ENCODE measurements at regions not wholly inside any gene's neighbourhood (a gene's known extent, or its start where the extent isn't known, plus 50 kb on each side); places are given as distances from the start of the nearest gene placed in this dataset.
A peak's percentile ranks its signal among the peaks of the same experiment; 100 is the strongest.
"Not testable (repeated sequence)": the region's sequence is repeated elsewhere in the genome, so short reads cannot be mapped to it uniquely, and the experiment has no call there.

DNA sequence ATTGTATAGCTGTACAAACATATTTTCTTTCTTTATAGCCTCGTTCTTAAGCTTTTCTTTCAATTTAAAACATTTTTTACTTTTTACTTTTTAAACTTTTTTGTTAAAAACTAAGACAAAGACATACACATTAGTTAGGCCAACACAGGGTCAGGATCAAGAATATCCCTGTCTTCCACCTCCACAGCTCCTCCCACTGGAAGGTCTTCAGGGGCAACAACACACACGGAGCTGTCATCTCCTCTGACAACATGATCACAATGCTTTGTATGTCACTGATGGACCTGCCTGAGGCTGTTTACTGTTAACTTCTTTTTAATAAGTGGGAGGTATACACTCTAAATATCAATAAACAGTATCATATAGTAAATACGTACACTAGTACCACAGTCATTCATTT lies 191.3 kb downstream of the SYT10 start:
- H3K4me1 Mint-ChIP-seq: no peaks in the 10 kb centered on the region
- H3K4me3 Mint-ChIP-seq: no peak overlapping the region
- H3K36me3 Mint-ChIP-seq: no peaks in the 10 kb centered on the region
- H3K27me3 Mint-ChIP-seq: no peaks in the 10 kb centered on the region
- no peak overlapping the region for H3K27ac Mint-ChIP-seq
- H3K9me3 Mint-ChIP-seq: peaks cover 0 to 9% (median 2%) of the 10 kb centered on the region in 3 donors

DNA sequence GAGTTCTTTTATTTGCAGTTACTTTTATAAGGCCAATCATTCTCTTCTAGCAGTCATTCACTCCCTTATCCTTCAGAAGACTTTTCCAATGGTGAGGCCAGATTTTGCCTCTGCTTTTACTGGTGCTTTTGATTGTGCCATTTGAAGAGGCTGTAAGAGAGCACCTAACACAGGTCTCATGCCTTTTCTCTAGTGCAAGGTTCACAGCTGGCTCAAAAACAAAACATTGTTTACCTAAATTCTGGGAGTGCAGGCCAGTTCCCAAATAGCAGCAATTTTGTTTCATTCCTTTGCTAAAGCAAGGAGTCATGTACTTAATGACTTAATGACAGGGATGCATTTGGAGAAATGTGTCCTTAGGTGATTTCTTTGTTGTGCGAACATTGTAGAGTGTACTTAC lies 192.0 kb downstream of the SYT10 start:
- no peak overlapping the region for H3K27ac Mint-ChIP-seq
- no peaks in the 10 kb centered on the region for H3K27me3 Mint-ChIP-seq
- H3K36me3 Mint-ChIP-seq: no peaks in the 10 kb centered on the region
- peaks cover 0 to 9% (median 2%) of the 10 kb centered on the region in 3 donors for H3K9me3 Mint-ChIP-seq
- H3K4me1 Mint-ChIP-seq: no peaks in the 10 kb centered on the region
- no peak overlapping the region for H3K4me3 Mint-ChIP-seq

DNA sequence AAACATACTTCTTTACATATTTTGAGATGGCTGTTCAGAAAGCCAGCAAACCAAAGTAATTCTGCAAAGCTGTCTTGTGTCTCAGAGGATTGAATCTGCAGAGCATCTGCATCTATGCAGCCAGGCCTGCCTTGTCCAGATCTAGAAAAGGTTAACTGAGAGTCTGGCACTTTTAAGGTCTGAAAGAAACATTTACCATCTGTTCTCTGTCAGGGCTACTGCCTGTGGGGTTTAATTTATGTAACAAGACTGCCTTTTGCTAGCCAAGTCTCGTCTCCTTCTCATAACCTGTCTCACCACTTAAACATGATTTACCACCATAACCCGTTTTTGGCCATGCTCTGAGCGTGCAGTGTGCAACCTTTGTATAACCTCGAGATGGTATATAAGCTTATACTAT lies 194.2 kb downstream of the SYT10 start:
- Mint-ChIP-seq H3K27me3 (no peaks in the 10 kb centered on the region), H3K4me1 (no peaks in the 10 kb centered on the region), H3K27ac (no peak overlapping the region), H3K36me3 (no peaks in the 10 kb centered on the region), H3K4me3 (no peak overlapping the region), H3K9me3 (peaks cover 0 to 19% (median 2%) of the 10 kb centered on the region in 3 donors)

DNA sequence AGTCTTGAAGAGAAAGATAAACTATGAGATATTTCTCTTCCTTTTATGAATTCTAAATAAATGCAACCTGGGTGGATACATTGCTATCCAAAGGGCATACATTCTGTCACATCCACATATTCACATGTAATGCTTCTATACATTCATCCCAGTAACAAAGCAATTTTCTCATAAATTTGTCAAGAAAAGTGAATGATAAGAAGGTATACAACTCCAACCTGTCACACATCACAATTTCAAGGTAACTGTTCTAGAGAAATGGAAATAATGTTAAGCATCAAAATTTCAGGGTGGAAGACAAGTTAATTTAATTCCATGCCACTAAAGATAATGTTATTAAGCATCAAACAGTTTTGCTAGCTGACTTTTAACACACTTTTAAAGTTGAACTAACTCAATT lies 212.9 kb downstream of the SYT10 start:
- H3K27ac Mint-ChIP-seq: no peak overlapping the region
- no peaks in the 10 kb centered on the region for H3K27me3 Mint-ChIP-seq
- no peak overlapping the region for H3K4me3 Mint-ChIP-seq
- no peaks in the 10 kb centered on the region for H3K4me1 Mint-ChIP-seq
- peaks cover 0 to 7% (median 2%) of the 10 kb centered on the region in 3 donors for H3K9me3 Mint-ChIP-seq
- no peaks in the 10 kb centered on the region for H3K36me3 Mint-ChIP-seq

DNA sequence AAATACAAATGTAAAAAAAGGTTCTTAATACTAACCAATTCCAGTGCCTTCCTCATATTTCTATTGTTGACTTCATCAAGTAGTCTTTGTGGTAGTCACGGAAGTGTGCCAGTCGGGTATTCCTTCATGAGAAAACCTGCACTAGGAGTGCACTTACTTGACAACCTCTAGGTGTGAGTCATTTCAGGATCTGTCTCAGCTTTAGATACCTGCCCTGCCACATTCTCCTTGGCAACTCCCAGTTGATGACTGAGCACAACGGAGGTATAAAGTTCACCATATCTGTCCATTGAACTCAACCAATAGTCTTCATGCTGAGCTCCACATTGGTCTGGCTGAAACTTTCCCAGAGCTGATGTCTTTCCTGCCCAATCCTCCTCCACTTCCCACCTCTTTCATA lies 215.7 kb downstream of the SYT10 start:
- H3K27ac Mint-ChIP-seq: no peak overlapping the region

DNA sequence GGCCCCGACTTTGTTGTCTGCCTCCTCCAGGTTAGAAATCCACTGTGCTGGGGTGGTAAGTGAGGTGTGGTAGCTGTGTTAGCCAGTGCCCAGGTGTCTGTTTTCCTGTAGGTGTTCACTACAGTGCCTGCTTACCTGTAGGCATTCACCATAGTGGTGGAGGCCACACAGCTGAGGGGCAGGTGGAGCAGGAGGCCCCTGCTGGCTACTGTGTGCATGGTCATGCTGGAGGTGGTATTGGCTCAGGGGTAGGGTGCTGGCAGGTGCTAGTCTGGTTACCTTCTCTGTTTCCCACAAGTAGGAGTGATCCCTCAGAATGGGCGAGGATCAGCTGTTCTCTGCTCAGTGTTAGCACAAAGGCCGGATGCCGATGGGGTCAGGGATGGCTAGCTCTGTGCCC lies 217.3 kb downstream of the SYT10 start:
- Mint-ChIP-seq H3K27ac (no peak overlapping the region), H3K9me3 (peaks cover 5 to 28% (median 6%) of the 10 kb centered on the region in 3 donors), H3K36me3 (no peaks in the 10 kb centered on the region), H3K27me3 (no peaks in the 10 kb centered on the region), H3K4me1 (no peaks in the 10 kb centered on the region), H3K4me3 (no peak overlapping the region)

More for the DNA sequence above, 215.7 kb downstream of the SYT10 start:
- H3K4me1 Mint-ChIP-seq: no peaks in the 10 kb centered on the region
- no peaks in the 10 kb centered on the region for H3K27me3 Mint-ChIP-seq
- H3K9me3 Mint-ChIP-seq: peaks cover 2 to 16% (median 5%) of the 10 kb centered on the region in 3 donors
- no peak overlapping the region for H3K4me3 Mint-ChIP-seq
- no peaks in the 10 kb centered on the region for H3K36me3 Mint-ChIP-seq

DNA sequence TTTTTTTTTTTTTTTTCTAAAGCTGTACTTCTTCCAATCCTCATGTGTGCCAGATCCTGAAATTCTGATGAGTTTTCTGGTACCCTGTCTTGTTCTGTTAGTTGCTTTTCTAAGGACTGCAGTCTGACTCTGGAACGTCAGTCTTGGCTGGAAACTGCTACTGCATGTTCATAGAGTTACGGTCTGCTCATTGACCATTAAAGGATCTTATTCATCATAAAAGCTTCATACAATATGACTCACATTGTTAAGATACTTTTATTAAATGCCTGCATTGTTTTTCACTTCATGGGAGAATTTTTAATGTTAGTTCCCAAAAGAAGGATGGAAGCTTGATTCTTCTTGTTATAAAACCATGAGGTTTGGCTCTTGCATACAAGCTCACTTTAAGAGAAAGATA lies 233.6 kb downstream of the SYT10 start:
- Mint-ChIP-seq H3K27me3 (no peaks in the 10 kb centered on the region), H3K4me3 (no peak overlapping the region), H3K27ac (no peak overlapping the region), H3K4me1 (no peaks in the 10 kb centered on the region), H3K9me3 (peaks cover under 1 to 4% (median 2%) of the 10 kb centered on the region in 3 donors), H3K36me3 (no peaks in the 10 kb centered on the region)

DNA sequence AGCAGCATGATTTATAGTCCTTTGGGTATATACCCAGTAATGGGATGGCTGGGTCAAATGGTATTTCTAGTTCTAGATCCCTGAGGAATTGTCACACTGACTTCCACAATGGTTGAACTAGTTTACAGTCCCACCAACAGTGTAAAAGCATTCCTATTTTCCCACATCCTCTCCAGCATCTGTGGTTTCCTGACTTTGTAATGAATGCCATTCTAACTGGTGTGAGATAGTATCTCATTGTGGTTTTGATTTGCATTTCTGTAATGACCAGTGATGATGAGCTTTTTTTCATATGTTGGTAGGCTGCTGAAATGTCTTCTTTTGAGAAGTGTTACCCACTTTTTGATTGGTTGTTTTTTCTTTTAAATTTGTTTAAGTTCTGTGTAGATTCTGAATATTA lies 245.2 kb downstream of the SYT10 start:
- H3K27ac Mint-ChIP-seq, H3K36me3 Mint-ChIP-seq, H3K27me3 Mint-ChIP-seq, H3K9me3 Mint-ChIP-seq, H3K4me1 Mint-ChIP-seq, H3K4me3 Mint-ChIP-seq: not testable (repeated sequence)

DNA sequence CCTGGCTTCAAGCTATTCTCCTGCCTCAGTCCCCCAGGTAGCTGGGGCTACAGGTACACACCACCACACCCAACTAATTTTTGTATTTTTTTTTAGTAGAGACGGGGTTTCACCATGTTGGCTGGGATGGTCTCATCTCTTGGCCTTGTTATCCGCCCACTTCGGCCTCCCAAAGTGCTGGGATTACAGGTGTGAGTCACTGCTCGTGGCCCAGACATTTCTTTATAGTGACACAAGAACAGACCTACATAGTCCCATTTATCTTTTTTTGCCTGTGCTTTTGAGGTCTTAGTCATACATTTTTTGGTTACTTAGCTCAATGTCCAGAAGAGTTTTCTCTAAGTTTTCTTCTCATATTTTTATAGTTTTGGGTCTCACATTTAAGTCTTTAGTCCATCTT lies 247.4 kb downstream of the SYT10 start:
- no peaks in the 10 kb centered on the region for H3K36me3 Mint-ChIP-seq
- peaks cover 4 to 7% (median 7%) of the 10 kb centered on the region in 3 donors for H3K9me3 Mint-ChIP-seq
- H3K4me3 Mint-ChIP-seq: no peak overlapping the region
- no peaks in the 10 kb centered on the region for H3K4me1 Mint-ChIP-seq
- H3K27me3 Mint-ChIP-seq: no peaks in the 10 kb centered on the region
- H3K27ac Mint-ChIP-seq: no peak overlapping the region

DNA sequence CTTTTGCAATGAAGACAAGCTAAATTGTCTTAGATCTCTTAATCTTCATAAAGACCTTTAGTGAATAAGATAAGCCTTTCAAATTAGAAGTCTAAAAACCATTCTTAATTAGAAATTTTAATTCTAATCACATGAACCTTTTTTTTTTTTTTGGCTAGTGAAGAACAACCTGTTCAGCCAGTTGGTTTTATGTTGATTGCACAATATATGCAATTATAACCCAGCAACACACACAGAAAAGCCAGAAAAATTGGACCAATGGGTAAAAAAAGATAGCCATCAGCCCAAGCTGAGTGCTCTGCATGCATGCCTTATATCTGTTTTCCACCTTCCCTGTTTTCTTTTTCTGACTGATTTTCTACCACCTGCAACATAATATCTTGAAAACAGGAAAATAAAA lies 252.2 kb downstream of the SYT10 start:
- no peaks in the 10 kb centered on the region for H3K36me3 Mint-ChIP-seq
- no peak overlapping the region for H3K4me3 Mint-ChIP-seq
- H3K4me1 Mint-ChIP-seq: no peaks in the 10 kb centered on the region
- no peak overlapping the region for H3K27ac Mint-ChIP-seq
- H3K9me3 Mint-ChIP-seq: peaks cover 3 to 11% (median 6%) of the 10 kb centered on the region in 3 donors
- H3K27me3 Mint-ChIP-seq: no peaks in the 10 kb centered on the region

DNA sequence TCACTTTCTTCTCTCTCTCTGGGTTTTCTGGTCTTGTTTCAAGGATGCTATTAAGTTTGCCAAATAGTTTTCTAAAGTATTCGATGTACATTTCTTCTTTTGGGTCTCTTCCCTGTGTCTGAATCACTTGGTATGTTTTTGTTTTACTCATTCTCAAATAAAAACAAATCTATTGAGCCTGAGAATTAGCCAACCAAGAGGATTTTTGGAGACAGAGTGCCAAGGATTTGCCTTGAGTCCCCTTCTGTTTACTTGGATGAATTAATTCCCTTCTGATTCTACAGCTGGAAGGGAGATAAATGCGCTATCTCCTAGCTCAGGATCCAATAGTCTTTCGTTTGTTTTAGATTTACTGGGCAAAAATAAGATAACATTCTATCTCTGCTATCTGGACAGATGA lies 255.5 kb downstream of the SYT10 start:
- Mint-ChIP-seq H3K36me3 (no peaks in the 10 kb centered on the region), H3K9me3 (peaks cover 3 to 9% (median 5%) of the 10 kb centered on the region in 3 donors), H3K27ac (no peak overlapping the region), H3K27me3 (no peaks in the 10 kb centered on the region), H3K4me1 (no peaks in the 10 kb centered on the region), H3K4me3 (no peak overlapping the region)

DNA sequence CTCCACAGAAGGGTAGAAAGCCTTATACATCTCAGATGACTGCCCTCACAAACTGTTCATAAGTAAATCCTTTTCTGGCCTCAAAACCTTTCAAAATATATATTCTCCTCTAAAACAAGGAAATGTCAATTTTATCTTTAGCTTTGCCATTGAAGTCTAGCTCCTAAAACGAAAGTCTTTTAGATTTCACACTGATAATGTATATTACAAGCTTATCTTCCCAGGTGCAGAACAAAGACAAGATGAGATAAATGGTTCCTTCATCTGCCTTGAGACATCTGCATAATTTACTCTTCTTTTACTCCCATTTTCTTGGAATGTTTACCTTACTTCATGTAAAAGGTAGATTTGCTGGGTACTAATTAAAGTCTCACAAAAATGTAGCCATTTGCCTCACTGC lies 257.1 kb downstream of the SYT10 start:
- Mint-ChIP-seq H3K9me3 (peaks cover 3 to 9% (median 5%) of the 10 kb centered on the region in 3 donors), H3K4me1 (no peaks in the 10 kb centered on the region), H3K36me3 (no peaks in the 10 kb centered on the region), H3K27ac (peak overlapping the region in 1 of 3 donors; percentile 33), H3K4me3 (no peak overlapping the region), H3K27me3 (no peaks in the 10 kb centered on the region)

DNA sequence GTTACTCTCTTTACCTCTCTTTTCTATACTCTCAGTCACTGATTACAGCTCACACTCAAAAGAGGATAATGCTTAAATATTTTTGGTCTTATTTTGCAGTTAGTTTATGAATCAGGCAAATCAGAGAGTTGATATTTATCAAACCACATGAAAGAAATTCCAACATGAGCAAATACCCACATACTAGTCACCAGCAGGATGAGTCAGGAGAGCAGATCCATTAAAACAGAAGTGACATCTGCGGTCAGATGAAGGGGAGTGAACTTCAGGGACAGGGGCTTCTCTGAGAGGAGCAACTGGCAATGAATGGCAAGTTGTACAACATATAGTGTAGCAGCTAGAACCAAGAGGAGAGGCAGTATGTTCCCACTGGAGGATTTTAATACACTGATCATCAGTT lies 258.7 kb downstream of the SYT10 start:
- Mint-ChIP-seq H3K9me3 (peaks cover 0 to 7% (median 2%) of the 10 kb centered on the region in 3 donors), H3K27ac (no peak overlapping the region), H3K36me3 (no peaks in the 10 kb centered on the region), H3K4me3 (no peak overlapping the region), H3K4me1 (no peaks in the 10 kb centered on the region), H3K27me3 (no peaks in the 10 kb centered on the region)

DNA sequence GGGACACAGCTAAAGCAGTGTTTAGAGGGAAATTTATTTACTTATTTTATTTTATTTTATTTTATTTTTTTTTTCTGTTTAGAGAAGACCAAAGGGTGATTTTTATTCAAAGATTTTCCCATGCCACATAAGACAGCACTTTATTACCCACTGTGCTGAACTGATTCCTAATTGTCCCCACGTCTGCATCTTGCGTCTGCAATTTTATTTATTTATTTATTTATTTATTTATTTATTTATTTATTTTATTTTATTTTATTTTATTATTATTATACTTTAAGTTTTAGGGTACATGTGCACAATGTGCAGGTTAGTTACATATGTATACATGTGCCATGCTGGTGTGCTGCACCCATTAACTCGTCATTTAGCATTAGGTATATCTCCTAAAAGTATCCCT lies 269.7 kb upstream of the PKP2 start:
- not testable (repeated sequence) for H3K27ac Mint-ChIP-seq, H3K4me3 Mint-ChIP-seq, H3K4me1 Mint-ChIP-seq, H3K27me3 Mint-ChIP-seq, H3K36me3 Mint-ChIP-seq
- H3K9me3 Mint-ChIP-seq: peaks cover 5 to 15% (median 7%) of the 10 kb centered on the region in 3 donors

DNA sequence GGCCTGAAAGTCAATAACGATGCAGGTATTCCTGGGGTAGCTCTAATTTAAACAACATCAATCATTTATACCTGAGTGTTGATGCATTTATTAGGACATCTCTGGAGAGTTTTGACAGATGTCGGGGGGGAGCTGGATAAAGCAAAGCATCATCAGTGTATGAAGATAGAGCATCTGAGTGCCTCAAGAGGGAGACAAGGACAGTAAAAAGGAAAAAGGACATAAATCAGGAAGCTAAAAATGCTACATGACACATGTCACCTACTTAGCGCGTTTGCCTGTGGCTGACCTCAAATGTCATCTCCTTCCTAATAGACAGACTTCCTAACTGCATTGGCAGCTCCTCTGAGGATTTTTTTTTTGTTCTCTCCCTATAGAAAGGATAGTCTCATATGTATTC lies 259.5 kb upstream of the PKP2 start:
- H3K27me3 Mint-ChIP-seq: no peaks in the 10 kb centered on the region
- peaks cover 6 to 12% (median 7%) of the 10 kb centered on the region in 3 donors for H3K9me3 Mint-ChIP-seq
- no peaks in the 10 kb centered on the region for H3K4me1 Mint-ChIP-seq
- no peak overlapping the region for H3K27ac Mint-ChIP-seq
- H3K4me3 Mint-ChIP-seq: no peak overlapping the region
- H3K36me3 Mint-ChIP-seq: no peaks in the 10 kb centered on the region

DNA sequence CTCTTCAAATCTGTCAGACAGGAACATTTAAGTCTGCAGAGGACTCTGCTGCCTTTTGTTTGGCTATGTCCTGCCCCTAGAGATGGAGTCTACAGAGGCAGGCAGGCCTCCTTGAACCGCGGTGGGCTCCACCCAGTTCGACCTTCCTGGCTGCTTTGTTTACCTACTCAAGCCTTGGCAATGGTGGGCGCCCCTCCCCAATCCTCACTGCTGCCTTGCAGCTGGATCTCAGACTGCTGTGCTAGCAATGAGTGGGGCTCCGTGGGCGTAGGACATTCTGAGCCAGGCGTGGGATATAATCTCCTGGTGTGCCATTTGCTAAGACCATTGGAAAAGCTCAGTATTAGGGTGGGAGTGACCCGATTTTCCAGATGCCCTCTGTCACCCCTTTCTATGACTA lies 250.7 kb upstream of the PKP2 start:
- H3K4me3 Mint-ChIP-seq, H3K36me3 Mint-ChIP-seq, H3K27ac Mint-ChIP-seq, H3K27me3 Mint-ChIP-seq, H3K4me1 Mint-ChIP-seq: not testable (repeated sequence)
- peaks cover 4 to 21% (median 5%) of the 10 kb centered on the region in 3 donors for H3K9me3 Mint-ChIP-seq

DNA sequence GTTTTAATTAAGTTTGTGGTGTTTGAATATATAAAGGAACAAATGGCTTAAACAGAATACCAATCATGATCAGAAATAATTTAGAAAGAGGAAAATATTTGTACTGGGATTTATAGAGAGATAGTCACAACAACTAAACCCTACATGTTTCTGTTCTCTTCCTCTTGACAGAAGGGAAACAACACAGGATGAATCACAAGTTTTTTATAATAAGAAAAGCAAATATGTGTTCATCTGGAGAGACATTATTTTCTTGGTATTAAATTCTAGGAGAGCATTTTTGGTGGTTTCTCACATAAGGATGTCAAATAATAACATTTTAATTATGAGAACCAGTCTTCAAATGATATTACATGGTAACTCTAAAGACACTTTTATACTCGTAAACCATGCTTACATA lies 232.9 kb upstream of the PKP2 start:
- H3K4me1 Mint-ChIP-seq: no peaks in the 10 kb centered on the region
- no peaks in the 10 kb centered on the region for H3K36me3 Mint-ChIP-seq
- H3K27me3 Mint-ChIP-seq: no peaks in the 10 kb centered on the region
- H3K9me3 Mint-ChIP-seq: peaks cover 0 to 4% (median 1%) of the 10 kb centered on the region in 3 donors
- H3K4me3 Mint-ChIP-seq: no peak overlapping the region
- H3K27ac Mint-ChIP-seq: no peak overlapping the region

All from IgD-negative memory B cell (primary cell).